SK-N-SH treated with all-trans-retinoic acid at 6 μM for 48 hours (cell line): ENCODE measurements at regions not wholly inside any gene's neighbourhood (a gene's known extent, or its start where the extent isn't known, plus 50 kb on each side); places are given as distances from the start of the nearest gene placed in this dataset.

Experiments used
- BACH2 ChIP-seq: fragments of 250-450 bp; sonication (Bioruptor Pico); IDR thresholded peaks from 2 replicates; pipeline ENCODE4 v1.9.0; 2021; ENCODE audit warnings: mild to moderate bottlenecking, borderline replicate concordance
- CSDC2 ChIP-seq: fragments of 250-450 bp; sonication (Bioruptor Pico); IDR thresholded peaks from 2 replicates; pipeline ENCODE4 v1.5.0; 2020; ENCODE audit warnings: mild to moderate bottlenecking, moderate library complexity
- ESRRG ChIP-seq: fragments of 250-450 bp; sonication (Bioruptor Pico); IDR thresholded peaks from 2 replicates; pipeline ENCODE4 v1.6.1; 2021; ENCODE audit warnings: mild to moderate bottlenecking
- GLIS3 ChIP-seq: fragments of 250-450 bp; sonication (Bioruptor Pico); IDR thresholded peaks from 2 replicates; pipeline ENCODE4 v1.5.0; 2020; ENCODE audit warnings: mild to moderate bottlenecking, moderate library complexity
- ISL1 ChIP-seq: fragments of 250-450 bp; sonication (Bioruptor Pico); IDR thresholded peaks from 2 replicates; pipeline ENCODE4 v2.1.2; 2022; ENCODE audit warnings: mild to moderate bottlenecking, moderate library complexity
- PPARA ChIP-seq: fragments of 250-450 bp; sonication (Bioruptor Pico); IDR thresholded peaks from 2 replicates; pipeline ENCODE4 v1.5.0; 2020; ENCODE audit warnings: mild to moderate bottlenecking, borderline replicate concordance
- RARB ChIP-seq: fragments of 250-450 bp; sonication (Bioruptor Pico); IDR thresholded peaks from 2 replicates; pipeline ENCODE4 v1.8.0; 2021; ENCODE audit warnings: mild to moderate bottlenecking, moderate library complexity
- ZFP3 ChIP-seq: fragments of 250-450 bp; sonication (Bioruptor Pico); IDR thresholded peaks from 2 replicates; pipeline ENCODE4 v1.5.0; 2020; ENCODE audit warnings: mild to moderate bottlenecking, moderate library complexity
- ZNF70 ChIP-seq: fragments of 450-650 bp; formaldehyde crosslinking; IDR thresholded peaks from 2 replicates; pipeline ENCODE4 v1.5.0; 2020; ENCODE audit warnings: mild to moderate bottlenecking, moderate library complexity
- TF ChIP-seq, protein P1 (sequence below): fragments of 250-450 bp; sonication (Bioruptor Pico); IDR thresholded peaks from 2 replicates; pipeline ENCODE4 v1.8.0; 2020; ENCODE audit warnings: mild to moderate bottlenecking, moderate library complexity, borderline replicate concordance
- TF ChIP-seq, protein P2 (sequence below): fragments of 250-450 bp; sonication (Bioruptor Pico); IDR thresholded peaks from 2 replicates; pipeline ENCODE4 v1.5.1; 2020; ENCODE audit warnings: low read depth, mild to moderate bottlenecking, moderate library complexity

DNA sequence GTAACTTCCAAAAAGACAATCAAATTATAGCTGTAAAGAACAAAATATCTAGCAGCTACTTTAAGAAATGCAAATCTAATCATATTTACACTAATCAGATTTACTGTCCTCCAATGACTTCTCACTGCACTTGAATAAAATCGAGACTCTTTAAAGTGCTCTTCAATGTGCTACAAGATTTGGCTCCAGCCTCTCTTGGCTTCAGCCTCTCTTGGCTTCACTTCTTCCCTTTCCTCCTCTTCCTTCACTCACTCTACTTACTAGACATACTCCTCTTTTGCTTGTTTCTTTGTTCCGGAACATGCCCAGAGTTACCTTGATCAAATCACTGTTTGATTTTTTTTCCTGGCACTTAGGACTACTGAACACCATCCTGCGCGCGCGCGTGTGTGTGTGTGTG is 495.4 kb downstream of the LMO7 start:
- no peak for TF ChIP-seq GLIS3 (CRISPR knock-in tag)
- TF ChIP-seq, protein P1, sequence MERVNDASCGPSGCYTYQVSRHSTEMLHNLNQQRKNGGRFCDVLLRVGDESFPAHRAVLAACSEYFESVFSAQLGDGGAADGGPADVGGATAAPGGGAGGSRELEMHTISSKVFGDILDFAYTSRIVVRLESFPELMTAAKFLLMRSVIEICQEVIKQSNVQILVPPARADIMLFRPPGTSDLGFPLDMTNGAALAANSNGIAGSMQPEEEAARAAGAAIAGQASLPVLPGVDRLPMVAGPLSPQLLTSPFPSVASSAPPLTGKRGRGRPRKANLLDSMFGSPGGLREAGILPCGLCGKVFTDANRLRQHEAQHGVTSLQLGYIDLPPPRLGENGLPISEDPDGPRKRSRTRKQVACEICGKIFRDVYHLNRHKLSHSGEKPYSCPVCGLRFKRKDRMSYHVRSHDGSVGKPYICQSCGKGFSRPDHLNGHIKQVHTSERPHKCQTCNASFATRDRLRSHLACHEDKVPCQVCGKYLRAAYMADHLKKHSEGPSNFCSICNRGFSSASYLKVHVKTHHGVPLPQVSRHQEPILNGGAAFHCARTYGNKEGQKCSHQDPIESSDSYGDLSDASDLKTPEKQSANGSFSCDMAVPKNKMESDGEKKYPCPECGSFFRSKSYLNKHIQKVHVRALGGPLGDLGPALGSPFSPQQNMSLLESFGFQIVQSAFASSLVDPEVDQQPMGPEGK (CRISPR knock-in tag) = no peak
- TF ChIP-seq ZNF70 (CRISPR knock-in tag) = no peak
- no peak for TF ChIP-seq ZFP3
- no peak for TF ChIP-seq ESRRG (CRISPR knock-in tag)
- TF ChIP-seq, protein P2, sequence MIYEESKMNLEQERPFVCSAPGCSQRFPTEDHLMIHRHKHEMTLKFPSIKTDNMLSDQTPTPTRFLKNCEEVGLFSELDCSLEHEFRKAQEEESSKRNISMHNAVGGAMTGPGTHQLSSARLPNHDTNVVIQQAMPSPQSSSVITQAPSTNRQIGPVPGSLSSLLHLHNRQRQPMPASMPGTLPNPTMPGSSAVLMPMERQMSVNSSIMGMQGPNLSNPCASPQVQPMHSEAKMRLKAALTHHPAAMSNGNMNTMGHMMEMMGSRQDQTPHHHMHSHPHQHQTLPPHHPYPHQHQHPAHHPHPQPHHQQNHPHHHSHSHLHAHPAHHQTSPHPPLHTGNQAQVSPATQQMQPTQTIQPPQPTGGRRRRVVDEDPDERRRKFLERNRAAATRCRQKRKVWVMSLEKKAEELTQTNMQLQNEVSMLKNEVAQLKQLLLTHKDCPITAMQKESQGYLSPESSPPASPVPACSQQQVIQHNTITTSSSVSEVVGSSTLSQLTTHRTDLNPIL (CRISPR knock-in tag) = no peak
- TF ChIP-seq CSDC2 (CRISPR knock-in tag) = no peak
- no peak for TF ChIP-seq RARB (CRISPR knock-in tag)
- TF ChIP-seq ISL1 = no peak
- no peak for TF ChIP-seq BACH2 (CRISPR knock-in tag)
- no peak for TF ChIP-seq PPARA (CRISPR knock-in tag)
